ENCODE measurements at regions not wholly inside any gene's neighbourhood (a gene's known extent, or its start where the extent isn't known, plus 50 kb on each side); places are given as distances from the start of the nearest gene placed in this dataset.

DNA sequence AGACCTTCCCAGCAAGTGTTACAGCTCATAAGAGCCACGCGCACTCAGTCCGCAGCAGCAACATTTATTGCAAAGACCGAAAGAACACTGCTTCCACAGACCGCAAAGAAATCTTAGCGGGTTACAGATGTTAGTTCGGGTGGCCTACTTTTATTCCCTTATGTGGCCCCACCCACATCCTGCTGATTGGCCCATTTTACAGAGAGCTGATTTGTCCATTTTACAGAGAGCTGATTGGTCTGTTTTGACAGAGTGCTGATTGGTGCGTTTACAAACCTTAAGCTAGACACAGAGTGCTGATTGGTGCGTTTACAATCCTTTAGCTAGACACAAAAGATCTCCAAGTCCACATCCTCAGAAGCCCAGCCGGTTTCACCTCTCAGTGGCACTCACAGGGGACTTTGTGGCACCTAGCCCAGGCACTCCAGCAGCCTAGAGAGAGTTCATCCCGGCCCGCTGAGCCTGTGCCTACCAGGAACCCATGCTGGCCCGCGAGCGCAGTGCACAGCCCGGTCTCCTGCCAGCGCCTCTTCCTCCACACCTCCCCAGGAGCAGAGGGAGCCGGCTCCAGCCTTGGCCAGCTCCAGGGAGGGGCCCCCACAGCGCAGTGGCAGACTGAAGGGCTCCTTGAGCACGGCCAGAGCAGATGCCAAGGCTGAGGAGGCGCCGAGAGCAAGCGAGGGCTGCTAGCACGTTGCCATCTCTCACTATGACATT lies 244.3 kb upstream of the TSHZ2 start:
- no peak for DNase-seq (ENCODE audit: low read depth)
- no peak for TF ChIP-seq CTCF (conservative IDR thresholded peaks at IDR 0.05; ENCODE audit: control insufficient read depth, insufficient read depth, low read depth, low read length)
- H3K4me3 ChIP-seq (ENCODE audit: control insufficient read depth, low read depth, low read length) = no peak overlapping the region

GRCh38 chr20:52724541-52724940 lies 247.6 kb upstream of the TSHZ2 start:
- TF ChIP-seq CTCF (conservative IDR thresholded peaks at IDR 0.05; ENCODE audit: control insufficient read depth, insufficient read depth, low read depth, low read length) = no peak
- no peak for DNase-seq (ENCODE audit: low read depth)
- H3K4me3 ChIP-seq (ENCODE audit: control insufficient read depth, low read depth, low read length) = no peak overlapping the region

- no peak overlapping the region for H3K4me3 ChIP-seq (ENCODE audit: control insufficient read depth, low read depth, low read length)
- DNase-seq (ENCODE audit: low read depth) = no peak
- no peak for TF ChIP-seq CTCF (conservative IDR thresholded peaks at IDR 0.05; ENCODE audit: control insufficient read depth, insufficient read depth, low read depth, low read length)
These were observed 249.1 kb upstream of the TSHZ2 start for GRCh38 chr20:52722926-52723688.

DNA sequence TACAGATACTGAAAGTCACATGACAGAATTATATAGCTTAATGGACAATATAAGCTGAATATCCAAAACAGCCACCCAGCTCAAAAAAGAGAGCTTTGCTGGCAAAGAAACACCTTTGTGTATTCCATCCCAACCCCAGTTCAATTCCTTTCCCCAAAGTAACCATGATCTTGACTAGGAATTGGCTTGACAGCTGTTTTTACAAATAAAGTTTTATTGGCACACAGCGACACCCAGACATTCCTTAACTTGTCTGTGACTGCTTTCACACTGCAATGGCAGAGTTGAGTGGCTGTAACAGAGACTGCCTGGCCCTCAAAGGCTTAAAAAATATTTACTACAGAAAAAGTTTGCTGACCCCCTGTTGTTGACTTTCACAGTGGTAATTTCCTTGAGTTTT lies 264.0 kb upstream of the TSHZ2 start:
- H3K4me3 ChIP-seq (ENCODE audit: control insufficient read depth, low read depth, low read length) = no peak overlapping the region
- DNase-seq (ENCODE audit: low read depth) = no peak
- no peak for TF ChIP-seq CTCF (conservative IDR thresholded peaks at IDR 0.05; ENCODE audit: control insufficient read depth, insufficient read depth, low read depth, low read length)

DNA sequence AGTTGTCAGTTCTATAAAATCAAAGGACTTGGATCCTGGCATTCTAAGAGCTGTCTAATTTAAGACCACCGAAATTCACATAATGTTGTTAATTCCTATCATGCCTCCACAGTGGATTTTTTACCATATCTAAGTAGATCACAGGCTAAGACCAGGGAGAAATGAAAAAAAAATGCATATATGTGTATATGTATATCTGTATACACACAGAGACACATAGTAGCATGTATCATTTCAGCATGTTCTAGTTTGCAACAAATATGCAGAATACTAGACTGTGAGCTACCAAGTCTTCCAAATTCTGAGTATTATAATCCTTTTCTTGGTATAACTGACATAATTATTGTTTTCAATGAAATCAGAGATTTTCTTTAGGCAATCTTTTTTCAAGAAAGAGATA lies 267.6 kb upstream of the TSHZ2 start:
- no peak for TF ChIP-seq CTCF (conservative IDR thresholded peaks at IDR 0.05; ENCODE audit: control insufficient read depth, insufficient read depth, low read depth, low read length)
- DNase-seq (ENCODE audit: low read depth) = no peak

GRCh38 chr20:52688345-52688744 lies 283.8 kb upstream of the TSHZ2 start:
- DNase-seq (ENCODE audit: low read depth) = no peak
- H3K4me3 ChIP-seq (ENCODE audit: control insufficient read depth, low read depth, low read length) = no peak overlapping the region
- no peak for TF ChIP-seq CTCF (conservative IDR thresholded peaks at IDR 0.05; ENCODE audit: control insufficient read depth, insufficient read depth, low read depth, low read length)

More for the DNA sequence above, 267.6 kb upstream of the TSHZ2 start:
- H3K4me3 ChIP-seq (ENCODE audit: control insufficient read depth, low read depth, low read length) = no peak overlapping the region
